H1 (cell line): ENCODE measurements at regions not wholly inside any gene's neighbourhood (a gene's known extent, or its start where the extent isn't known, plus 50 kb on each side); places are given as distances from the start of the nearest gene placed in this dataset.

Experiments
- CTCF ChIA-PET: fragments of 300-600 bp; sonication (Branson Sonifier 250); formaldehyde crosslinking; loops from one replicate; lab custom pipeline; 2021; ENCODE audit not compliant: partially characterized antibody; lab: Charles Lee
- POLR2A ChIA-PET: fragments of 300-600 bp; sonication (Branson Sonifier 250); formaldehyde crosslinking; loops from one replicate; lab custom pipeline; 2021; ENCODE audit warnings: inconsistent platforms; ENCODE audit not compliant: partially characterized antibody; lab: Charles Lee
- DNase-seq, 2 experiments: peaks; one replicate each; pipeline versions ENCODE4 v3.0.0 to v3.0.0-alpha.2; 2010 to 2022; ENCODE audit warnings: low spot score in 2 of 2, low read depth in 1 of 2, mixed read lengths in 1 of 2
- FAIRE-seq: peaks from 2 replicates; lab custom pipeline; 2011; peaks lifted over from hg19 to GRCh38; lab: Jason Lieb, UNC
- H2AFZ ChIP-seq: 2 replicates; pipeline ENCODE4 v1.8.1; 2012; ENCODE audit warnings: low read length, inconsistent platforms
- H2AK5ac ChIP-seq: 2 replicates; pipeline ENCODE4 v1.6.1; 2013; ENCODE audit warnings: low read depth, low read length
- H2BK120ac ChIP-seq: replicated peaks from 2 replicates; pipeline ENCODE3; 2013; ENCODE audit warnings: low read depth, low read length, inconsistent platforms
- H2BK12ac ChIP-seq: 2 replicates; pipeline ENCODE4 v1.6.1; 2013; ENCODE audit warnings: low read depth, low read length
- H2BK15ac ChIP-seq: 2 replicates; pipeline ENCODE4 v1.6.1; 2013; ENCODE audit warnings: low read length
- H2BK20ac ChIP-seq: 2 replicates; pipeline ENCODE4 v1.6.1; 2013; ENCODE audit warnings: low read length
- H2BK5ac ChIP-seq: 2 replicates; pipeline ENCODE4 v1.6.1; 2013; ENCODE audit warnings: low read depth, low read length
- H3K14ac ChIP-seq: 2 replicates; pipeline ENCODE4 v1.6.1; 2013; ENCODE audit warnings: inconsistent platforms; ENCODE audit not compliant: insufficient read length
- H3K18ac ChIP-seq: 2 replicates; pipeline ENCODE4 v1.6.1; 2013; ENCODE audit warnings: low read length; ENCODE audit errors: extremely low read depth
- H3K23ac ChIP-seq: 2 replicates; pipeline ENCODE4 v1.6.1; 2013; ENCODE audit warnings: inconsistent platforms; ENCODE audit not compliant: insufficient read length
- H3K23me2 ChIP-seq: 2 replicates; pipeline ENCODE4 v1.6.1; 2013; ENCODE audit warnings: low read depth, low read length
- H3K27ac ChIP-seq: 2 replicates; pipeline ENCODE4 v1.6.1; 2011; ENCODE audit warnings: low read depth, low read length, inconsistent platforms
- H3K27me3 ChIP-seq, 4 experiments: replicated peaks in 1 of 4; 1 replicate in 1 of 4; 2 replicates in 3 of 4; pipeline versions ENCODE4 v1.6.1 to v1.8.1; 2011 to 2013; ENCODE audit warnings: low read length in 3 of 4, mild to moderate bottlenecking in 3 of 4, inconsistent platforms in 2 of 4, mixed read lengths in 2 of 4, moderate library complexity in 1 of 4; ENCODE audit not compliant: control insufficient read depth in 3 of 4, insufficient read depth in 3 of 4; ENCODE audit errors: extremely low read depth in 1 of 4
- H3K36me3 ChIP-seq, 4 experiments: 2 replicates each; pipeline versions ENCODE4 v1.6.1 to v1.8.1; 2011 to 2013; ENCODE audit warnings: mild to moderate bottlenecking in 4 of 4, low read length in 3 of 4, moderate library complexity in 2 of 4, control low read depth in 1 of 4, inconsistent platforms in 1 of 4; ENCODE audit not compliant: insufficient read depth in 4 of 4, control insufficient read depth in 2 of 4
- H3K4ac ChIP-seq: replicated peaks from 2 replicates; pipeline ENCODE3; 2013; ENCODE audit warnings: low read length, low read depth, mixed read lengths, inconsistent platforms; ENCODE audit not compliant: insufficient read length
- H3K4me1 ChIP-seq, 4 experiments: replicated peaks in 1 of 4; 1 replicate in 1 of 4; 2 replicates in 3 of 4; pipeline versions ENCODE4 v1.6.1 to v1.8.1; 2011 to 2013; ENCODE audit warnings: low read length in 3 of 4, inconsistent platforms in 2 of 4, mixed read lengths in 1 of 4; ENCODE audit not compliant: insufficient read depth in 4 of 4, control insufficient read depth in 3 of 4
- H3K4me2 ChIP-seq, 2 experiments: 2 replicates each; pipeline versions ENCODE4 v1.6.1 to v1.8.1; 2011 to 2013; ENCODE audit warnings: low read depth in 2 of 2, low read length in 2 of 2, control low read depth in 1 of 2, inconsistent platforms in 1 of 2, mild to moderate bottlenecking in 1 of 2; ENCODE audit not compliant: insufficient read depth in 1 of 2
- H3K4me3 ChIP-seq, 4 experiments: fragments of 200-600, 300-600 bp in 1 of 4; sonication (generic), shearing (Covaris generic), sonication (Bioruptor Twin) in 1 of 4; 2 replicates each; pipeline versions ENCODE4 v1.5.1 to v1.8.1; 2011 to 2016; ENCODE audit warnings: low read length in 4 of 4, low read depth in 3 of 4, control low read depth in 2 of 4, inconsistent platforms in 2 of 4, mild to moderate bottlenecking in 2 of 4, mixed read lengths in 1 of 4, moderate library complexity in 1 of 4; ENCODE audit not compliant: insufficient read depth in 2 of 4; ENCODE audit errors: extremely low read depth in 1 of 4
- H3K56ac ChIP-seq: replicated peaks from 2 replicates; pipeline ENCODE3; 2013; ENCODE audit warnings: low read depth, mild to moderate bottlenecking, mixed read lengths, low read length, inconsistent platforms; ENCODE audit not compliant: insufficient read length
- H3K79me1 ChIP-seq: 2 replicates; pipeline ENCODE4 v1.6.1; 2013; ENCODE audit warnings: low read depth, low read length, control low read depth
- H3K79me2 ChIP-seq, 2 experiments: 2 replicates each; pipeline versions ENCODE4 v1.6.1 to v1.8.1; 2012 to 2013; ENCODE audit warnings: low read length in 2 of 2, mild to moderate bottlenecking in 2 of 2, inconsistent platforms in 1 of 2; ENCODE audit not compliant: insufficient read depth in 2 of 2, control insufficient read depth in 1 of 2
- H3K9ac ChIP-seq, 4 experiments: replicated peaks in 1 of 4; 1 replicate in 1 of 4; 2 replicates in 3 of 4; pipeline versions ENCODE4 v1.6.1 to v1.8.1; 2011 to 2013; ENCODE audit warnings: low read depth in 3 of 4, low read length in 3 of 4, control low read depth in 2 of 4, mild to moderate bottlenecking in 2 of 4, moderate library complexity in 2 of 4, inconsistent platforms in 1 of 4; ENCODE audit errors: extremely low read depth in 1 of 4
- H3K9me3 ChIP-seq, 2 experiments: 2 replicates each; pipeline versions ENCODE4 v1.6.1 to v1.8.1; 2012 to 2013; ENCODE audit warnings: mild to moderate bottlenecking in 2 of 2, moderate library complexity in 2 of 2, control low read depth in 1 of 2, inconsistent platforms in 1 of 2, low read depth in 1 of 2, low read length in 1 of 2, mixed read lengths in 1 of 2; ENCODE audit not compliant: insufficient read depth in 2 of 2
- H4K20me1 ChIP-seq, 2 experiments: replicated peaks in 1 of 2; 2 replicates each; pipeline versions ENCODE3 to v1.8.1; 2011 to 2013; ENCODE audit warnings: inconsistent platforms in 2 of 2, low read length in 2 of 2, mild to moderate bottlenecking in 1 of 2; ENCODE audit not compliant: insufficient read depth in 2 of 2, control insufficient read depth in 1 of 2
- H4K5ac ChIP-seq: 2 replicates; pipeline ENCODE4 v1.6.1; 2013; ENCODE audit warnings: low read length, low read depth, mixed read lengths, inconsistent platforms; ENCODE audit not compliant: insufficient read length
- H4K8ac ChIP-seq: 2 replicates; pipeline ENCODE4 v1.8.0; 2013; ENCODE audit warnings: mild to moderate bottlenecking, moderate library complexity, low read length, inconsistent platforms; ENCODE audit not compliant: insufficient read depth; ENCODE audit errors: extremely low read depth
- H4K91ac ChIP-seq: replicated peaks from 2 replicates; pipeline ENCODE3; 2013; ENCODE audit warnings: low read length, mixed read lengths, inconsistent platforms; ENCODE audit not compliant: insufficient read length
- BCL11A ChIP-seq, 2 experiments: IDR thresholded peaks; one replicate each; pipeline ENCODE4 v1.6.1; 2011; ENCODE audit warnings: low read depth in 2 of 2, low read length in 2 of 2, mild to moderate bottlenecking in 2 of 2
- CBX8 ChIP-seq: fragments of 300-800, 300-1000 bp; sonication (generic); IDR thresholded peaks from 2 replicates; pipeline ENCODE4 v1.7.1; 2016; ENCODE audit warnings: low read depth, low read length, borderline replicate concordance
- CEBPB ChIP-seq: IDR thresholded peaks from 2 replicates; pipeline ENCODE4 v1.6.1; 2012; ENCODE audit warnings: low read depth, low read length
- KDM4A ChIP-seq: IDR thresholded peaks from one replicate; pipeline ENCODE4 v1.7.1; 2012; ENCODE audit warnings: low read depth, mild to moderate bottlenecking, moderate library complexity, low read length, inconsistent platforms; ENCODE audit not compliant: severe bottlenecking
- SP1 ChIP-seq: IDR thresholded peaks from 2 replicates; pipeline ENCODE4 v1.6.1; 2011; ENCODE audit warnings: low read depth, low read length
- WGBS, 2 experiments: shearing (Covaris generic) in 1 of 2; methylation state at CpG; one replicate each; pipeline versions ENCODE4 v1.1.6 to v1.1.7; 2013 to 2015; ENCODE audit warnings: low lambda C conversion rate in 2 of 2, mixed read lengths in 2 of 2, inconsistent platforms in 1 of 2, low coverage in 1 of 2, missing lambda C conversion rate in 1 of 2; ENCODE audit not compliant: insufficient replicate concordance in 2 of 2, insufficient coverage in 1 of 2, insufficient read length in 1 of 2; ENCODE audit errors: extremely low coverage in 1 of 2, missing lambda C conversion rate in 1 of 2; 5-methylcytosine and 5-hydroxymethylcytosine counted together
- TF ChIP-seq, protein P1 (sequence below): IDR thresholded peaks from 2 replicates; pipeline ENCODE4 v1.6.1; 2012; ENCODE audit warnings: low read length, inconsistent platforms

DNA sequence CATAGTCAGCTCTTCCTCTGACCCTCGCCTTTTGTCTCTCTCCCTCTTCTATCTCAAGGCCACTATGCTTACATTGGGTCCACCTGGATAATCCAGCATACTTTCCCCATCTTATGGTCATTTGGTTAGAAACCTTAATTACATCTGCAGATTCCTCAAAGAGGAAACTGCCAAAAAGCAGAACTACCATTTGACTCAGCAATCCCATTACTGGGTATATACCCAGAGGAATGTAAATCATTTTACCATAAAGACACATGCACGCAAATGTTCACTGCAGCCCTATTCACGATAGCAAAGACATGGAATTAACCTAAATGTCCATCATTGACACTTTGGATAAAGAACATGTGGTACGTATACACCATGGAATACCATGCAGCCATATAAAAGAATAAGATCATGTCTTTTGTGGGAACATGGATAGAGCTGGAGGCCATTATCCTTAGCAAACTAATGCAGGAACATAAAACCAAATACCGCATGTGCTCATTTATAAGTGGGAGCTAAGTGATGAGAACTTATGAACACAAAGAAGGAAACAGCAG lies 114.8 kb upstream of the NPY start:
- Histone ChIP-seq H3K18ac (no peak overlapping the region), H4K5ac (no peak overlapping the region), H2AFZ (no peak overlapping the region), H2BK5ac (no peak overlapping the region), H3K56ac (no peak overlapping the region), H2AK5ac (no peak overlapping the region), H2BK20ac (no peak overlapping the region), H3K23ac (no peak overlapping the region), H3K79me1 (no peaks in the 10 kb centered on the region), H3K4me2 (no peak overlapping the region), H3K23me2 (no peaks in the 10 kb centered on the region), H3K27ac (no peak overlapping the region), H4K91ac (no peak overlapping the region), H3K79me2 (no peaks in the 10 kb centered on the region), H3K4me1 (no peaks in the 10 kb centered on the region), H4K20me1 (no peaks in the 10 kb centered on the region), H3K36me3 (no peaks in the 10 kb centered on the region), H2BK120ac (no peak overlapping the region), H3K9me3 (peaks cover 6 to 12% of the 10 kb centered on the region in 2 experiments; a peak in 3 of 4 replicates), H3K27me3 (no peaks in the 10 kb centered on the region), H3K9ac (no peak overlapping the region), H3K14ac (no peak overlapping the region), H2BK15ac (no peak overlapping the region), H3K4ac (no peak overlapping the region), H4K8ac (no peak overlapping the region), H2BK12ac (no peak overlapping the region), H3K4me3 (no peak overlapping the region)
- TF ChIP-seq KDM4A (no peak), SP1 (no peak), CEBPB (no peak), BCL11A (IDR thresholded peaks at IDR 0.05; ENCODE audit: low read depth in 2 of 2, low read length in 2 of 2) (no peak), CBX8 (no peak)
- TF ChIP-seq, protein P1, sequence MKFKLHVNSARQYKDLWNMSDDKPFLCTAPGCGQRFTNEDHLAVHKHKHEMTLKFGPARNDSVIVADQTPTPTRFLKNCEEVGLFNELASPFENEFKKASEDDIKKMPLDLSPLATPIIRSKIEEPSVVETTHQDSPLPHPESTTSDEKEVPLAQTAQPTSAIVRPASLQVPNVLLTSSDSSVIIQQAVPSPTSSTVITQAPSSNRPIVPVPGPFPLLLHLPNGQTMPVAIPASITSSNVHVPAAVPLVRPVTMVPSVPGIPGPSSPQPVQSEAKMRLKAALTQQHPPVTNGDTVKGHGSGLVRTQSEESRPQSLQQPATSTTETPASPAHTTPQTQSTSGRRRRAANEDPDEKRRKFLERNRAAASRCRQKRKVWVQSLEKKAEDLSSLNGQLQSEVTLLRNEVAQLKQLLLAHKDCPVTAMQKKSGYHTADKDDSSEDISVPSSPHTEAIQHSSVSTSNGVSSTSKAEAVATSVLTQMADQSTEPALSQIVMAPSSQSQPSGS = no peak
- CTCF ChIA-PET = interaction anchor here (0.6 kb wide), 1 partner anchor 213 kb away, joined by 4 read pairs; no protein-coding TSS in a partner anchor
- DNase-seq (no peak), FAIRE-seq (no peak)
- POLR2A ChIA-PET = no interaction called here
- WGBS, 2 experiments = 80% methylated on average over 5 of the region's 5 CpGs; no CpG with 5 or more reads in 1 of the 2 experiments
